GOT3 (cell line): ENCODE measurements at regions not wholly inside any gene's neighbourhood (a gene's known extent, or its start where the extent isn't known, plus 50 kb on each side); places are given as distances from the start of the nearest gene placed in this dataset.

Experiments used
- DNase-seq: peaks from one replicate; lab custom pipeline; 2025; ENCODE audit warnings: mixed read lengths; lab: John Stamatoyannopoulos, UW

GRCh38 chr10:113259576-113260226 lies 293.2 kb upstream of the HABP2 start:
- no peak for DNase-seq

GRCh38 chr10:113261161-113261560 lies 291.7 kb upstream of the HABP2 start:
- DNase-seq = no peak

- no peak for DNase-seq
Observed at GRCh38 chr10:113261611-113262091, 291.2 kb upstream of the HABP2 start.

- no peak for DNase-seq
Observed at GRCh38 chr10:113263056-113263455, 289.8 kb upstream of the HABP2 start.

- no peak for DNase-seq
Observed at GRCh38 chr10:113264333-113265131, 288.3 kb upstream of the HABP2 start.

GRCh38 chr10:113266147-113266546 lies 286.7 kb upstream of the HABP2 start:
- DNase-seq = no peak

- no peak for DNase-seq
Observed at GRCh38 chr10:113267619-113268562, 285.0 kb upstream of the HABP2 start.

- no peak for DNase-seq
Observed at GRCh38 chr10:113269333-113269732, 283.5 kb upstream of the HABP2 start.

GRCh38 chr10:113272511-113272910 lies 280.3 kb upstream of the HABP2 start:
- no peak for DNase-seq

- no peak for DNase-seq
Observed at GRCh38 chr10:113273181-113274163, 279.4 kb upstream of the HABP2 start.

- no peak for DNase-seq
Observed at GRCh38 chr10:113274176-113274829, 278.6 kb upstream of the HABP2 start.

GRCh38 chr10:113278221-113278620 lies 274.6 kb upstream of the HABP2 start:
- no peak for DNase-seq

- DNase-seq = no peak
Observed at GRCh38 chr10:113278664-113279063, 274.2 kb upstream of the HABP2 start.

GRCh38 chr10:113279262-113279661 lies 273.6 kb upstream of the HABP2 start:
- DNase-seq = no peak

- DNase-seq = no peak
Observed at GRCh38 chr10:113282564-113282963, 270.3 kb upstream of the HABP2 start.

- no peak for DNase-seq
Observed at GRCh38 chr10:113283189-113283588, 269.7 kb upstream of the HABP2 start.

- DNase-seq = no peak
Observed at GRCh38 chr10:113284635-113285034, 268.2 kb upstream of the HABP2 start.

GRCh38 chr10:113285305-113285704 lies 267.5 kb upstream of the HABP2 start:
- no peak for DNase-seq

GRCh38 chr10:113287592-113287991 lies 265.3 kb upstream of the HABP2 start:
- no peak for DNase-seq

GRCh38 chr10:113290137-113290536 lies 262.7 kb upstream of the HABP2 start:
- DNase-seq = no peak

- no peak for DNase-seq
Observed at GRCh38 chr10:113291413-113291812, 261.4 kb upstream of the HABP2 start.
